Astrocyte of the cerebellum (primary cell): ENCODE measurements at regions not wholly inside any gene's neighbourhood (a gene's known extent, or its start where the extent isn't known, plus 50 kb on each side); places are given as distances from the start of the nearest gene placed in this dataset.

Experiments
- DNase-seq: peaks from one replicate; pipeline ENCODE4 v3.0.0-alpha.2; 2011; ENCODE audit warnings: low read depth
- H3K4me3 ChIP-seq: 2 replicates; pipeline ENCODE4 v1.5.1; 2011; ENCODE audit warnings: mild to moderate bottlenecking, low read depth, low read length, moderate library complexity
- CTCF ChIP-seq: IDR thresholded peaks from 2 replicates; pipeline ENCODE4 v1.5.1; 2012; ENCODE audit warnings: low read length, low read depth, moderate library complexity, mild to moderate bottlenecking; ENCODE audit errors: missing control alignments
- in situ Hi-C: cut with HindIII; loops from 2 replicates; pipeline ENCODE4 v1.10.0; 2017; ENCODE audit warnings: low sequenced_read_pairs

GRCh38 chr2:67234440-67234839 lies 162.7 kb upstream of the ETAA1 start:
- DNase-seq = peak; percentile 18
- no peak overlapping the region for H3K4me3 ChIP-seq
- in situ Hi-C loops = no loop called here
- TF ChIP-seq CTCF = peak; percentile 67

- in situ Hi-C loops = no loop called here
- no peak for DNase-seq
- H3K4me3 ChIP-seq = no peak overlapping the region
- TF ChIP-seq CTCF = peak; percentile 14
Measured at GRCh38 chr2:67237288-67237687, 159.8 kb upstream of the ETAA1 start.

- in situ Hi-C loops = no loop called here
Measured at GRCh38 chr2:67240507-67240906, 156.6 kb upstream of the ETAA1 start.

GRCh38 chr2:67241453-67241852 lies 155.7 kb upstream of the ETAA1 start:
- in situ Hi-C loops = no loop called here
- no peak for DNase-seq
- H3K4me3 ChIP-seq = no peak overlapping the region
- TF ChIP-seq CTCF = no peak

More at GRCh38 chr2:67240507-67240906, 156.6 kb upstream of the ETAA1 start:
- DNase-seq = no peak
- H3K4me3 ChIP-seq = no peak overlapping the region
- no peak for TF ChIP-seq CTCF

GRCh38 chr2:67242456-67242855 lies 154.7 kb upstream of the ETAA1 start:
- TF ChIP-seq CTCF = no peak
- no peak for DNase-seq
- no peak overlapping the region for H3K4me3 ChIP-seq
- in situ Hi-C loops = no loop called here

- no peak overlapping the region for H3K4me3 ChIP-seq
- no peak for TF ChIP-seq CTCF
- in situ Hi-C loops = no loop called here
- DNase-seq = no peak
Measured at GRCh38 chr2:67243919-67244318, 153.2 kb upstream of the ETAA1 start.

GRCh38 chr2:67246791-67247190 lies 150.3 kb upstream of the ETAA1 start:
- no peak overlapping the region for H3K4me3 ChIP-seq
- DNase-seq = no peak
- in situ Hi-C loops = no loop called here

More at GRCh38 chr2:67246791-67247190, 150.3 kb upstream of the ETAA1 start:
- TF ChIP-seq CTCF = no peak
